IPS DF 4.7 (cell line): ENCODE measurements at regions not wholly inside any gene's neighbourhood (a gene's known extent, or its start where the extent isn't known, plus 50 kb on each side); places are given as distances from the start of the nearest gene placed in this dataset.

ENCODE experiments used
- DNase-seq: peaks from one replicate; pipeline ENCODE4 v3.0.0-alpha.2; 2013; ENCODE audit warnings: low spot score; ENCODE audit errors: extremely low read depth

DNA sequence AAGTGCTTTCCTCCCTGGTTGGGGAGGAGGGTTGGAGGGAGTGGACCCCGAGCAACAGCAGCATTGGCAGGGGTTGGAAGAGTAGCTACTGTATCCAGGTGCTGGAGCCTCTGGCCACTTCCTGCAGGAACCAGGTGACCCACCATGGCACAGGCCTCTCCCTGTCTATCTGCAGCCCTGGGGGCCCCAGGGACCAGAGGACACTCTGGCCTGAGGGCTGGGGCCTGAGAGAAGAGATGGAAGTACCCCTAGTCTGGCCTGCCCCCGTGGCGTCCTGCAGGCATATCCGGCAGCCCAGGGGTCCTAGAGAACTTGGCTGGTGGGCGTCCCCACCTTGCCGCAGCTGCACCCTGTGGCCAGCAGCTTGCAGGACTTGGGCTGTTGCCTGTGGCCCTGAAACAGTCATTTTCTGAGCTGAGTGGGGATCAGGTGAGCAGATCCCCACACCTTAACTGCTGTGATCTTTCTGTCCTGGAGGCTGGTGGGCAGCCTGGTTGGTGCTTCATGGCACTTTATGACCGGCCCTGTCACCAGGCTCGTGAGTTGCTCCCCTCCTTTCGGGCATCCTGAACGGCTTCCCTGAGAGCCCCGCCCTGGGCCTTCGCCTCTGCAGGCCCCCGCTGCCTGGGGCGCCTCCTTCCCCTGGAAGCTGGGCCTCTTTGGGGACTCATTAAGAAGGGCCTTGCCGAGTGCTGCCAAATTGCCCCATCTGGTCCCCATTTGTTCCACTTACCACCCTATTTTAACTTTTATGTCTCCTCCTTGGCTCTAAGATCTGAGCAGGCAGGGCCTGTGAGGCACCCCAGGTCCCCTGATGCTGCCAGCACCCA is 298.6 kb downstream of the SEC14L1 start:
- DNase-seq, result no peak

DNA sequence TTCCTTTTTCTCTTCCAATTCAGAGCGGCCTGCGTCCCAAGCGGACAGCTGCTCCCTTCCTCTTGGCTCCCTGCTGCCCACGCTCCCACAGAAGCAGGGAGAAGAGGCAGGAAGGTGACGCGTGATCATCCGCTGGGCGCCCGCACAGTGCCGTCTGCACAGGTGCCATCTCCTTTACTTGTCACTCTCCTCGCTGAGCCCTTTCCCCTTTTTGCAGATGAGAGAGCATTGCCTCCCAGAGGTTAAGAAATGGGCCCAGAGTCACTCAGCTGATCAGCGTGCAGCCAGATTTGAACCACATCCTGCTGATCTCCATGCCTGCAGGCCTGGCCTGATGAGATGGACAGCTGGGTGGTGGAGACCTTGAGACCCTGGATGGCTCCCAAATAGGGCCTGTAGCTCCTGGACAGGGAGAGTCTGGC is 299.8 kb downstream of the SEC14L1 start:
- no peak for DNase-seq

DNA sequence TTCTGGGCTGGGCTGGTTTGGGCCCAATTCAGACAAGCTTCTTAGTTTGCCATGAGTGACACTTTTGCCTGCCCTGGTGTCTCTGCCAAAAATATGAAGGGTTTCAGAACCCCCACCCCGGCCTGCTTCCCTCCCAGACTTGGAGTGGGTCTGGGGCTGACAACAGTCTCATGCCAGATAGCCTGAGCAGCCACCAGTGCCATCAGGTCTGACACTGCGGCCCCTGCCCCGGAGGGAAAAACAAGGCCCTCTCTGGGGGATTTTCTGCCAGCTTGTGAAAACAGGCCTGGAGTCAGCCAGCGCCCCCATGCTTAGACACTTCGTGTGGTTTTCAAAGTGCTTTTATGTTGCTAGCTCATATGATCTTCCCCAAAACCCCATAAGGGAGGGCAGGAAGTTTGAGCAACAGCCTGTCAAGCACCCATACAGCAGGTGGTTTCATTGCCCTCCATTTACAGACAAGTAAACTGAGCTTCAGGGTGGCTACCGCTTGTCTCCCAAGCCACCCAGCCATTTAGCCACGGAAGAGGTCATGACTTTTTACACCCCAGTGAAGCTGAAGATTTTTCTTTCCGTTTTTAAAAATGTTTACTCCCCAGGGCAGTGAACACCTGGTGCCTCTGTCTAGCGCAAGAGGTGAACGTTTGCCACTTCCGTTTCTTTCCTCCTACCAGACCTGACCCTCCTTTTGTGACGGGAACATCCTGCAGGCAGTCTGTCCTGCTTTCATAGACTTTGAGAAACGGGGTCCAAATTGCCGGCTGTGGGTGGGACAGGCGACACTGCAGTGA is 300.6 kb downstream of the SEC14L1 start:
- DNase-seq, result no peak

DNA sequence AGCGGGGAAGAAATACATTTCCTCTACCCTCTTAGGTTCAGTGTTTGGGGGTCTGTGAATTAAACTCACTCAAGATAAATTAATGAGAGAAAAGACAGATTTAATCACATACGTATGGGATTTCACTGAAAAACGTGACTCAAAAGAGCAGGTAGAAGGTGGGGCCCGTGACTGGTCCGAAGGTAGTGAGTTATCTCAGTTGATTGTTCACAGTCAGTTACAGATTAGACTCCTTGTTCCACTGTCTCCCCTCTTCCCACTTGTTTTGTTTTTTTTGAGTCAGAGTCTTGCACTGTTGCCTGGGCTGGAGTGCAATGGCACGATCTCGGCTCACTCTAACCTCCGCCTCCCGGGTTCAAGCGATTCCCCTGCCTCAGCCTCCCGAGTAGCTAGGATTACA is 301.2 kb downstream of the SEC14L1 start:
- no peak for DNase-seq

DNA sequence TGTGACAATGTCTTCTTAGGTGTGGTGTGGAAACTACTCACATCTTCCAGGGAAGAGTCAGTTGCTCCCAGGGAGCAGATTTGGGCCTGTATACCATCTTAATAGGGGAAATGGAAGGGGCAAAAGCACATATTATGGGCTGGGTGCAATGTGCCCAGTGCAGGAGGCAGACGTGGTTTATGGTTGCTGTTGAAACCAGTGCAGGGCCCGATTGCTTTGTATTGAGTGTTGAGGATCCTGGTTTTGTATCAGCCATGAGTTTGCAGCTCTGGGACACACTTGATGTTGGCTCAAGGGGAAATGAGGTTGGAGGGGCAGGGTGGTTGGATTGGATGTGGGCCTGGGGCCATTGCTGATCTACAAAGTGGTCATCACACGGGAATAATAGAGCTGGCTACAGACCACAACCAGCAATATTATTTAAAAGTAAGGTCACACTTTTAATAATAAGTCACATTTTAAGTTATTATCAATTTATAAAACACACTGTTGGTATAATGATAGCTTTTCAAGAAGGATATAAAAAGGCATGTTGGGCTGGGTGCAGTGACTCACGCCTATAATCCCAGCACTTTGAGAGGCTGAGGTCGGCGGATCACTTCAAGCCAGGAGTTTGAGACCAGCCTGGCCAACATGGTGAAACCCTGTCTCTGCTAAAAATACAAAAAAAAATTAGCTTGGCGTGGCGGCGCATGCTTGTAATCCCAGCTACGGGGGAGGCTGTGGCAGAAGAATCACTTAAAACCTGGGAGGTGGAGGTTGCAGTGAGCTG is 302.4 kb downstream of the SEC14L1 start:
- DNase-seq, result no peak

DNA sequence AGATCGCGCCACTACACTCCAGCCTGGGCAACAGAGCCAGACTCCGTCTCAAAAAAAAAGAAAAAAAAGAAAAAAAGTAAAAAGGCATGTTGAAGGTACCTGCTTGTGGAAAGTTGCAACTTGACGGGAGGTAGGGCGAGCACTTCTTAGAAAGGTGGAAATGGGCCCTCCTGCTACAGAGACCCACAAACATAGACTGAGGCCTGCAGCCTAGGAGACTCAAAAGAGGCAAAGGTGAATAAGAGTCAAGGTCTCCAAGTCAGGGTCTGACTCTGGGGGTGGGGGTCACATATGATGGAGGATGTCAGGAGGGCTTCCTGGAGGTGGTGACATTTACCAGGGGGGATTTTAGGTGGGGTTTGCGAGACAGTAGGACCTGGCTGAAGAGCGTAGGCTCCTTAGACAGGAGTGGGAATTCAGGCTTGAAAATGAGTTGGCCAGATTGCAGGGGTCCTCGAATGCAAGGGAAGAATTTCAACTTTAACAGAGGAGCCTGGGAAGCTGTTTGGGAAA is 303.0 kb downstream of the SEC14L1 start:
- no peak for DNase-seq

DNA sequence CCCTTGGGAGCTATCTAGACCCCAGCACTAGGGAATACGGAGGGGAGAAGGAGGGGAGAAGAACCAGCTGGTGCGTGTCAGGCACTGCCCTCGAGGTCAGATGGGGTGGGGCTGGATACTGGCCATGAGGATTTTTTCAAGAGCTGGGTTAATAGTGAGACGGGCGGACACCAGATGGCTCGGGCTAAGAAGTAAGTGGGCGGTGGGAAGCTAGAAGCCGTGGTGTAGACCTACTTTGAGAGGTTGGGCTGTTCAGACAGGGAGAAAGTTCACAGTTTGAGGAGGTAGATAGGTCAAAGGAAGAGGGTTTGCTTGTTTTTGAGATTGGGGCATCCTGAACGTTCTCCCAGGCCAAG is 303.8 kb downstream of the SEC14L1 start:
- DNase-seq, result no peak

DNA sequence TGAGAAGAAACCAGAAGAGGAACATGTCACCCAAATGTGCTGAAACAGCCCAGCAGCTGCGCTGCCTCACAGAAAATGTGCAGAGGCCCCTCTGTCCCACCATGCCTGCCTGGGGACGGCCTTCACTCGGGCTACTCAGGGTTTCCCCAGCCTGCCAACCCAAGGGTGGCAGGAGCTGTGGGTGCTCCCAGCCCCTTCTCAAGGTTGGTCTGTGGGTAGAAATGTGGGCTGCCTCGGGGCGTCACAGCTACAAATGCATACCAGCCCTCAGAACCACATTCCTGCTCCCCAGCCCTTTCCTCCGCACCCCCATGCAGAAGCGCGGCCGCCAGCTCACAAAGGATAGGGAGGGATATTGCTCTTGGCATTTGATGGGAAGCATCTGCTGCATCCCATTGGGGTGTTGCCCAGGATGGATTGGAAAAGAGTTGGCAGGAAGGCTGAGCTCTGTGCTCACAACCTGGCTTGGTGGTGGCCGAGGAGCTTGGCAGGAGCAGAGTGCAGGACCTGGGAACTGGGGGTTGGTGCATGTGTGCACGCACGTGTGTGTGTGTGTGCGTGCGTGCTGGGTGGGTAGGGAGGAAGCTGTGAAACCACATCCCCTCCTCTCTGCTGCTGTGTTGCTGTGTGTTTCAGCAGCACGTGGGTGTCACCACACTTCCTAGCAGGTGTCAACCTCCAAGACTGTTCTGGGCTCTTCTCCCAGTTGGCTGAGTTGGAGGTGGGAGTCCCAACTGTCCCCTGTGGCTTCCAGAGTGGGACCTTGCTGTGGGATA is 304.4 kb downstream of the SEC14L1 start:
- DNase-seq, result no peak

DNA sequence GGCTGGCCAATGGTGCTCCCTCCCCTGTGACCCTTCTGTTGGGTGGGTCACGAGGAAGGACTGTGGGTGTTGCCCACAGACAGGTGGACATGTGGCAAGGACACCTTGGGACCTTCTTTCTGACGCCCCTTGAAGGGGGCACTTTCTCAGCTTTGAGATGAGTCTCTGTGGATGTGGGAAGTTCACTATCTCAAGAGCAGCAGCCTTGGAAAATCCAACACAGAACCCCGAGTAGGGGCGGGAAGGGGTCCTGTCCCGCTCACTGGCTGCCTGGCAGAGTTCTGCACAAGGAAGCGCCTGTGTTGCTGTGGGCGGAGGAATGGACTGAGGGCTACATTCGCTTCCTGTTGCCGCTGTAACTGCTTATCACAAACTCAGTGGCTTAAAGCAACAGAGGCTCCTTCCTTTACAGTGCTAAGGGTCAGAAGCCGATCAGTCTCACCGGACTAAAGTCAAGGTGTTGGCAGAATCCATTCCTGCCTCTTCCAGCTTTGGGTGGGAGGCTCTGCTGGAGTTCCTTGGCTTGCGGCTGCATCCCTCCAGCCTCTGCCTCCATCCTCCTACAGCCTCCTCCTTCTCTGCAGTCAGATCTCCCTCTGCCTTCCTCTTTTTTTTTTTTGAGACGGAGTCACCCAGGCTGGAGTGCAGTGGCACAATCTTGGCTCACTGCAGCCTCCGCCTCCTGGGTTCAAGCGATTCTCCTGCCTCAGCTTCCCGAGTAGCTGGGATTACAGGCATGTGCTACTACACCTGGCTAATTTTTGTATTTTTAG is 305.2 kb downstream of the SEC14L1 start:
- no peak for DNase-seq

DNA sequence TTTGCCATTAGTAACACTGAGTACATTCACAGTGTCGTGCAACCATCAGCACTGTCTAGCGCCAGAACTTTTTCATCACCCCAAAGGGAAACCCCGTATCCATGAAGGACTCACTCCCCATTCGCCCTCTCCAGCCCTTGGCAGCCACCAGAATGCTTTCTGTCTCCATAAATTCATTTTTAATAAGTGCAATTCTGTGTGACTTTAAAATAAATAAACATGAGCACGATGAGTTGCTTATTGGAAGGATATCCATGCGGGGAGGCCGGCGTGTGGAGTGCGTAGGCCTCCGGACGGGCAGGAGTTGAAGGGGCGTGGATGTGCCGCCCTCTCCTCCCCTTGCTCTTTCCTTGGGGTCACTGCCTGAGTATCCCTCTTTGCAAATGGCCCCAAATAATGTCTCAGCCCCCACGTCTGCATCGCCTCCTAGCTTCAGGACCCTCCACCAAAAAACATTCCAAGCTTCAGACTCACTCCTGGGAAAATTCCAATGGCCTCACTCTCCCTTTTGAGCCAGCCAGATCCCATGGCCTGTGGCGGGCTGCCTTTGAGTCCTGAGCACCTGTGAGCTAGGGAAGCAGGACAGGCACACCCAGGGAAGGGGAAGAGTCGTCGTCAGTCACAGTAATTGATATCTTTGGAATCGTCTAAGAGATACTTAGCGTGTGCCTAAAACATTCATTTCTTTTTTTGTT is 306.3 kb downstream of the SEC14L1 start:
- DNase-seq, result no peak

DNA sequence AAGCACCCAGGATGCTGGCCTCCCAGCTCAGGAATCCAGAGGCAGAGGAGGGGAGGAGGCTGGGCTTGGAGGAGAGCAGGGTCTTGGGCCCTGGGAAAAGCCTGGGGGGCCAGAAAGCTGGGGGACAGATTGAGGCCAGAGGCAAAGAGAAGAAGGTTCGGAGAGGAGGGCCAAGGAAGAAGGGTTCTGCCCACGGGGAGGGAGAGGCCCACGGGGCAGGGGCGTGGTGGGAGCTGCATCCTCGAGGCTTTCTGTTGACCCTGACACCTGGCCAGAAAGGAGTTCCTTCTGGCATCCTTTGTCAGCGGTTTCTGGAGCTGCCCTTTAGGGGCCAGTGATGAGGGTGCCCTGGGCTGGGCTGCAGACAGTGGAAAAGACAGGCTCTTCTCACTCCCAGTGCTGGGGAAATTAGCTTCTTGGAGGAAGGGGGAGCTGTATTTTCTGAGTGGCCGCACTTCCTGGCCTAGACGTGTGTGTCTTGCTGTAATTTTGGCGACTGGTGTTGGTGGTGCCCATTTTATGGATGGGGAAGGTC is 308.7 kb downstream of the SEC14L1 start:
- DNase-seq, result no peak

DNA sequence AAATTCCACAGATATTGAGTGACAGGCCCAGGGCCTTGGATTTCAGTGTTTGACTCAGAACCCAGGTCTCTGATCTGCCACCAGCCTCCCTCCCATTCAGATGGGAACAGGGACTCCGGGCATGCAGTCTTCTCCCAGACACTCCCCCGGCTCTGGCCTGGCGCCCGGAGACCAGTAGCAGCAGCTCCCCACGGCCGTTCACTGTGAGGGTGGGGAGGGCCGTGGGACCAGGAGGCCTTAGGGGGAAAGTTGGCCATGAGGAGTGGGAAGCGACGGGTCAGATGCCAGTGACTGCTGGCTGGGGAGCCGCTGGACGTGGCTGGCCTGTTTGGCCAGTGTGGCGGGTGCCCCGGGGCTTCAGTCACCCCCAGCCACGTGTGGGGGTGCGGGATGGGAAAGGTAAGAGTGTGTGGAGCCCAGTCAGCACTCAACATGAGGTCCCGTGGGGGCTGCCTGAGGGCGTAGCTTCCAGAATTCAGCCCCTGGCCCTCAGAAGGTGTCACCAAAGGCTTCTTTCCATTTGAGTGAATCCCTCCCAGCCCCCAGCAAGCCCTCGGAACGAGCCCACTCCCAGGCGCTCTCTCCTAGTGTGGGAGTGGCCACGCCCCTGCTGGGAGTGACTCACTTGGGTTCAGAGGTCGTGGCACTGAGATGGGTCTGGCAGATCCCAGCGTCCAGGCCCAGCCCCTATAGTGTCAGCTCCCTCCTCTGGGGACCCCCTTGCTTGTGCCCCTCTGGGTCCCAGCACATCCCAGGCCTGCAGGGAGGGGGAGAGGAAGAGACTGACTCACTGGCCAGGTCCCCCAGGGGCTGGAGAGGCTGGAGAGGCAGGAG is 309.4 kb downstream of the SEC14L1 start:
- DNase-seq, result no peak

DNA sequence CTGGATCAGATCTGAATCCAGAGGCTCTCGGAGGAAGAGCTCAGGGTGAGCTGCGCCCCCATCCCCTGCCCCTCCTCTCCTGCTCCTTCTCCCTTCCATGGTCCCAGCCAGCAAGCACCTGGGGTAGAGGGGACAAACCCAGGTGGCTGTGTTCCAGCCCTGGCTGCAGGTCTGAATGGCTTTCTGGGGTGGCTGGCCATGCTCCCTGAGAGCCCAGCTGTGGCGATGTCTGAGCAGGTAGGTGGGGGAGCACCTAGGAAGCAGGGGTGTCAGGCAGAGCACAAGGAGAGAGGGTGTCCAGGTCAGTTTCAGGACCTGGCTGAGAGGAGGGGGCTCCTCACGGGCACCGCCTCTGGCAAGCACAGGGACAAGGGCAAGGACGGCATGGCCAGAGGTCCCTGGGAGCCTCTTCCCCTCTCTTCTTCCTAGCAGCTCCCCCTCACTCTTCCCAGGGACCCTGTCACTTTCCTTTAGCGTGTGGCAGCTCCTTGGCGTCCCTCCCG is 310.0 kb downstream of the SEC14L1 start:
- no peak for DNase-seq

DNA sequence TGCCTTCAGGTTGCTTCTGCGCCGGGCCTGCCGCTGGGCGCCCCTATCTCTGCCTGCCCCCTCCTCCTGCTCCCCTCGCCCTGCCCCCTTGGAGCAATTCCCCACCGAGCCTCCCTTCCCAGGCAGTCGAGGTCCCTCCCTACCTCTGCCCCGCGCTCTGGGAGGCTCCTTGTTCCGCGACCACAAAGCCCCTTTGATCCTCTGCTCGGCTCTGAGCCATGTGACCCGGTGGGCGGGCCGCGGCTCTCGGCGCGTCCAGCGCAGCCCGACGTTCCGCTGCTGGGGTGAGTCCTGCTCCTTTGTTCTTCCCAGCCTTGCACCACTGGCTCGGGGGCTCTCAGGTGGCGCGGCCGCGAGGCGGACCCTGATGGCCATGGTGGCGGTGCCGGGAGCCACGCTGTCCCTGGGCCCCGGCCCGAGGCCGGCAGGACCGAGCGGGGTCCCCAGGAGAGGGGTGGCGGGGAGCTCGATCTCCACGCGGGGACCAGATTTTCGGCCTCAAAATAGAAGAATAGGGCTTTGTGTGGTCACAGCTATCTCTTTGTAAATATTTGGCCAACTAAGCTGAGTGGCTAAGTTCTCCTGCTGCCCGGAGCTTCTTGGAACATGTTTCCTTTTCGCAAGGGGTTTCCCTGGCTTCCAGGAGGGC is 310.6 kb downstream of the SEC14L1 start:
- DNase-seq, result no peak

DNA sequence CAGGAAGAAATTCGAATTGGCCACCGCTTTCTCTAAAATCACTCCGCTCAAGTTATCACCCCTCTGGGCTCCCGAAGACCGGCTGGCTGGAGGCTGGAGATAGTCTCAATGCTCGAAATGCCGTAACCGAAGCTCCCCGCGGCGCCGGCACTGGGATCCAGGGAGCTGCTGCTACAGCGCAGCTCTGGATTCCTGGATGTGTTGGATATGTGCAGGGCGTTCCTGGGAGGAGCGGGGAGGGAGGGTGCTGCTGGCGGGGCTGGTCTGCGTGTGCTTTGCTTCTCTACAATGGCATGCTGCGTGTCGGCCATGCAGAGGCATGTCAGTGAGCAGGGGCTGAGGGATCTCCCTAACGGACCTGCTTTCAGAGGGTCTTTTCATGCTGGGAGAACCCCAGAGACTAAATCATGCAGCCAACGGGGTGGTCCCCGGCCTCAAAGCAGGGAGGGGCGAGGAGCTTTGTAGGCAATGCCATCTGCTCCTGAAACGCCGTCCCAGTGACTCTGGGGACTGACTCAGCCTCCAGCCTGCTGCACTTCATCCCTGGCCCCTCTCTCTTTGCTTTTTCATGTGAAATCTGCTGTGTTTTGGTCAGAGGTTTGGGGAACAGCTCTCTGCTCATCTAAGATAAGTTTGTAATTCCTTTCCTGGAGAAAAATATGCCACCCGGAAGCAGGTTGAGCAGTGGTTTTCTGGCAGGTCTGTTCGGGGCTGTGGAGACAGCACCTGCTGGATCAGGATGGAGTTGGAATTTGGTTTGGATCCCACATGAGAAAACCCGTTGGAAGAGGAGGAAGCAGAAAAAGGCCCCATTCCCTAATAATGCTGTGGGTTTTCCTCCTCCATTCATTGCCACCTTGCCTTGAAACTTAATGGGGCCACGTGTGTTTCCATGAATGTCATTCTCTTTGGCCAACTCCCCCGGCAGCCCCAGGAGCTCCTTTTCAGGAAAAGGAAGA is 311.4 kb downstream of the SEC14L1 start:
- DNase-seq, result no peak

DNA sequence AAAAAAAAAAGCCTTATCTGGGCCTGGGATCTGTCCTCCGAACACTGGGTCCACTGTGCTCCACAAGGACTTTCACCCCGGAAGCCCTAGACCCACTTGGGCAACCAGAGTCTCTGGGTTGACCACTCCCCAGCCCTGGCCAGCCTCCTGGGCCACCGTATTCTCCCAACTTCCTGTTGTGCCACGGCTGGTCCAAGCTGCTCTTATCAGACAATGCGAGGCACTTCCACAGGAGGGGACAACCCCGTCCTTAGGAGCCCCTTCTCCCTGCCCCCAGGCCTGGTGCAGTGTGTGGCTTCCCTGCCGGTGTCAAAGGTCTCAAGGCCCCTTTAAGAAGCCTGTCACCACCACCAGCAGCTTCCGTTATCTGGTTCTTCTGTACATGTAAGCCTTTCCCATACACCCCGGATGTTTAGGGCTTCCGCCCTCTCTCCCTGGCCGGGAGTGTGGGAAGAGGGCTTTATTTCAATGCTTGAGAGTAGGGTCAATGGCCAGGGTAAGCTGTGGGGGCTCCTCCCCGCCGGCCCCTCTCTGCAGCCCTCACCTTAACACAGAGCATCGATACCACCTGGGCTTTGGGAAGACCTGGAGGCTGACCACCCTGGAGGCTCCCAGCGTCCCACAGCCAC is 313.0 kb downstream of the SEC14L1 start:
- no peak for DNase-seq
